ENCODE measurements at regions not wholly inside any gene's neighbourhood (a gene's known extent, or its start where the extent isn't known, plus 50 kb on each side); places are given as distances from the start of the nearest gene placed in this dataset.

DNA sequence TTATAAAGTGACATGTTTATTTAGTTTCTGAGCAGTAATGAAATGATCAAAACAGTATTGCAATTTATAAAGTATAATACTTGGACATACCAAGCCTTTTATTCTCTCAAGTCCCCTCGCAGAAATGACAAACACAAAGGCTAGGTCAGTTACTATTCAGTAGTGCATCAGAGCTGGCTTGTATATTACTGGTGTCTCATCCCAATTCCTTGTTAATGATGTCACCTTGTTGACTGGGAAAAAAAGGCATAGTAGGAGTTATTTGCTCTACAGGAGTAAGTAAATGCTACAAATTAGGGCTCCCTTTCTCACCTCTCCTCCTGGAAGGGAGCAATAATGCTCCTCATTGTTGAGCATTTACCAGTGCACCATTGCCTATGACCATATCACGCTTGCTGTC lies 317.6 kb downstream of the CHL1 start:
- DNase-seq: no peak
- no peaks in the 10 kb centered on the region for H3K4me1 ChIP-seq (ENCODE audit: control insufficient read depth, insufficient read depth, low read length)
- WGBS (ENCODE audit: insufficient coverage): no CpG with 5 or more reads among the region's 2 CpGs

DNA sequence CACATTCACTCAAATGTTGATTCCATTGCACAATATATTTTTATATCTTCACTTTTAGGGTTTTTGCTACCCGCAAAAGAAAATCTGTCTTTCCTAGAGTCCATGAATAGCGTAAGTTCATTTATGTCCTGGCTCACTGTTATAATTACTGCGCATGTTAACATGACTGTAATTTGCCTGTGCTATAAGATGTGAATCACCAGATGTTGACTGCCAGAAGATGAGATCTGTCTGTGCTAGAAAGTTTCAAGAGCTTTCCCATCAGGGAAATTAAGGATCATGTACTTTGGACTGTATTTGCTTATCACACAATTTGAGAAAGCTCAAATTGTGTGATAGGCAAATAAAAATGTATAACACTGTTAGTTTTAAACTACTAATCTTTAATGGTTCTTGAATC lies 322.5 kb downstream of the CHL1 start:
- Histone ChIP-seq H3K27ac (ENCODE audit: low read length) (no peak overlapping the region), H3K9me3 (replicated peaks; ENCODE audit: control insufficient read depth, low read depth, low read length) (no peaks in the 10 kb centered on the region), H3K4me3 (ENCODE audit: low read length) (no peak overlapping the region), H3K36me3 (ENCODE audit: control insufficient read depth, insufficient read depth, low read length) (no peaks in the 10 kb centered on the region), H3K27me3 (ENCODE audit: control insufficient read depth, insufficient read depth, low read length) (no peaks in the 10 kb centered on the region), H3K4me1 (ENCODE audit: control insufficient read depth, insufficient read depth, low read length) (no peaks in the 10 kb centered on the region)
- WGBS (ENCODE audit: insufficient coverage): 80% methylated on average over 1 of the region's 3 CpGs
- peak; percentile 21 for DNase-seq

More for the DNA sequence above, 317.6 kb downstream of the CHL1 start:
- Histone ChIP-seq H3K36me3 (ENCODE audit: control insufficient read depth, insufficient read depth, low read length) (no peaks in the 10 kb centered on the region), H3K27me3 (ENCODE audit: control insufficient read depth, insufficient read depth, low read length) (no peaks in the 10 kb centered on the region), H3K27ac (ENCODE audit: low read length) (no peak overlapping the region), H3K4me3 (ENCODE audit: low read length) (no peak overlapping the region), H3K9me3 (replicated peaks; ENCODE audit: control insufficient read depth, low read depth, low read length) (no peaks in the 10 kb centered on the region)

DNA sequence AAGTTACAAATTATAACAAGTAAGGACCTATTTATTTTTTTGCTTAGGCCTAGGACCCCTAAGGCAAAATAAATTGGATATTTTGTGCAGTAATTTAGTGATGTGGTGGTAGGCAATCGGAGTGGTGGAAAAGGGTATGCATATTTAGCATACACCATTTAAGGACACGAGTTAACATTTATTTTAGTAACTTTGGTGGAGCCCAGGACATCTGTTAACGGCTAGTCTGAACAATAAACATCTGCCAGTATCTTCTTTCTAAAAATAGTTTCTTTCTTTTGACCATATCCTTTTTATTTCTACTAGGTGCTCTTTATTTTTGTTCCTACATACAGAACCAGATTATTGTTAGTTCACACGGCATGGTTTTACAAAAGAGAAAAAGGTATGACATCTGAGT lies 326.3 kb downstream of the CHL1 start:
- no peaks in the 10 kb centered on the region for H3K36me3 ChIP-seq (ENCODE audit: control insufficient read depth, insufficient read depth, low read length)
- no peaks in the 10 kb centered on the region for H3K27me3 ChIP-seq (ENCODE audit: control insufficient read depth, insufficient read depth, low read length)
- no CpG with 5 or more reads among the region's 4 CpGs for WGBS (ENCODE audit: insufficient coverage)

DNA sequence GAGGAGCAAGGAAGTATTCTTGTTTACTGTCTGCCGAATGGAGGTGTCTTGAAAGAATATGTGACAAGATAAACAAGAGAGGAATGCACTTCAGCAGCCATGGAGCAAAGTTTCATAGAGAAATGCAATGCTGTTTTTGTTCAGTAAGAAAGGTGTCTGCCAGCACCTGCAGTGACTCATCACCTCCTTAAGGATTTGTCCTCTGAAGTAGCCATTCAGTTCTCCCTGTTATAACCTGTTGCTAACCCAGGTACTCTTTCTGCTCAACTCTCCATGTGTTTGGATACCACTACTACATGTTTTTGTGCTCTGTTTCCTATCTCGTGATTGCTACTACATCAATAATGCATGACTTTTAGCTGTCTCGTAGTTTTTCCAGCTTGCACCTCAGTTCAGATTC lies 328.9 kb downstream of the CHL1 start:
- H3K27ac ChIP-seq (ENCODE audit: low read length): no peak overlapping the region
- 84% methylated on average over 3 of the region's 3 CpGs for WGBS (ENCODE audit: insufficient coverage)

More for the DNA sequence above, 326.3 kb downstream of the CHL1 start:
- DNase-seq: no peak
- H3K4me1 ChIP-seq (ENCODE audit: control insufficient read depth, insufficient read depth, low read length): no peaks in the 10 kb centered on the region
- H3K4me3 ChIP-seq (ENCODE audit: low read length): no peak overlapping the region
- no peak overlapping the region for H3K27ac ChIP-seq (ENCODE audit: low read length)
- no peaks in the 10 kb centered on the region for H3K9me3 ChIP-seq (replicated peaks; ENCODE audit: control insufficient read depth, low read depth, low read length)

DNA sequence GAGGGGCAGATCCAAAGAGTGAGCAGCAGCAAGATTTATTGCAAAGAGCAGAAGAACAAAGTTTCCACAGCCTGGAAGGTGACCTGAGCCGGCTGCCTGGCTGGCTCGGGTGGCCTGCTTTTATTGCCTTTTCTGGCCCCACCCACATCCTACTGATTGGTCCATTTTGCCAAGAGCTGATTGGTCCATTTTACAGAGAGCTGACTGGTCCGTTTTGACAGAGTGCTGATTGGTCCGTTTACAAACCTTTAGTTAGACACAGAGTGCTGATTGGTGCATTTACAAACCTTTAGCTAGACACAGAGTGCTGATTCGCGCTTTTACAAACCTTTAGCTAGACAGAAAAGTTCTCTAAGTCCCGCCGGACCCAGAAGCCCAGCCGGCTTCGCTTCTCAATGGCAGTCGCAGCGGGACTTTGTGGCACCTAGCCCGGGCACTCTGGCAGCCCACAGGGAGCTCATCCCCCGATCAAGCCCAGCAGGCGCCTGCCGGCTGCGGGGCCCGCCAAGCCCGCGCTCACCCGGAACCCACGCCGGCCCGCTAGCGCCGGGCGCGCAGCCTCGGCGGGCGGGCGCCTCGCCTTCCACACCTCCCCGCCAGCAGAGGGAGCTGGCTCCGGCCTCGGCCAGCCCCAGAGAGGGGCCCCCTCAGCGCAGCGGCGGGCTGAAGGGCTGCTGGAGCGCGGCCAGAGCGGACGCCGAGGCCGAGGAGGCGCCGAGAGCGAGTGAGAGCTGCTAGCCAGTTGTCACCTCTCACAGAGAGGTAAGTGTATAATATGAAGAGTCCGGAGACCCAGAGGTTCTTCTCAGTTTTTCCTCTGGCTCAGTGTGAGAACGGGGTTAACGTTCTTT lies 339.2 kb downstream of the CHL1 start:
- Histone ChIP-seq H3K27me3 (ENCODE audit: control insufficient read depth, insufficient read depth, low read length) (no peaks in the 10 kb centered on the region), H3K27ac (ENCODE audit: low read length) (no peak overlapping the region), H3K36me3 (ENCODE audit: control insufficient read depth, insufficient read depth, low read length) (no peaks in the 10 kb centered on the region), H3K4me3 (ENCODE audit: low read length) (peak overlapping the region; percentile 47), H3K4me1 (ENCODE audit: control insufficient read depth, insufficient read depth, low read length) (no peaks in the 10 kb centered on the region), H3K9me3 (replicated peaks; ENCODE audit: control insufficient read depth, low read depth, low read length) (no peaks in the 10 kb centered on the region)
- DNase-seq: peak; percentile 63
- WGBS (ENCODE audit: insufficient coverage): 55% methylated on average over 42 of the region's 51 CpGs

More for the DNA sequence above, 328.9 kb downstream of the CHL1 start:
- Histone ChIP-seq H3K4me3 (ENCODE audit: low read length) (no peak overlapping the region), H3K9me3 (replicated peaks; ENCODE audit: control insufficient read depth, low read depth, low read length) (no peaks in the 10 kb centered on the region), H3K36me3 (ENCODE audit: control insufficient read depth, insufficient read depth, low read length) (no peaks in the 10 kb centered on the region), H3K4me1 (ENCODE audit: control insufficient read depth, insufficient read depth, low read length) (no peaks in the 10 kb centered on the region), H3K27me3 (ENCODE audit: control insufficient read depth, insufficient read depth, low read length) (no peaks in the 10 kb centered on the region)
- no peak for DNase-seq

DNA sequence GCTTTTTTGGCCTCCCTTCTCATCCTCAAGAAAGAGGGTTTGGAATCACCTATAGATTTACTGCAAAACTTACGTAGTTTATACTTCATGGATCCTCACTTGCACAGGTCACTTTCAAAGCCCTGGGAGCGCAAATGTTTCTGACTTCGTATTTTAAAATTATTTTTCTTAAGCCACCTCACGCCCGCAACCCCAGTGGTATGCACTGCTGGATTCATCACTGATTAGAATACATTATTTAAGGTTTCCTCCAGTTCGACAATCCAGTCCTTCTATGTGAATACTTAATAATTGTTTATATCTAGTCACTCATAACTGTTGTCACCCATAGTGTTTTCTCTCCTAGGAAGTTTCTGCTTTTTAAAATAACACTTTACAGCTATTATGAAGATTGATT lies 339.9 kb downstream of the CHL1 start:
- Histone ChIP-seq H3K9me3 (replicated peaks; ENCODE audit: control insufficient read depth, low read depth, low read length) (no peaks in the 10 kb centered on the region), H3K27me3 (ENCODE audit: control insufficient read depth, insufficient read depth, low read length) (no peaks in the 10 kb centered on the region), H3K4me1 (ENCODE audit: control insufficient read depth, insufficient read depth, low read length) (peaks cover 3% of the 10 kb centered on the region), H3K36me3 (ENCODE audit: control insufficient read depth, insufficient read depth, low read length) (no peaks in the 10 kb centered on the region), H3K4me3 (ENCODE audit: low read length) (peak overlapping the region; percentile 47), H3K27ac (ENCODE audit: low read length) (no peak overlapping the region)
- 80% methylated on average over 1 of the region's 6 CpGs for WGBS (ENCODE audit: insufficient coverage)
- DNase-seq: no peak

DNA sequence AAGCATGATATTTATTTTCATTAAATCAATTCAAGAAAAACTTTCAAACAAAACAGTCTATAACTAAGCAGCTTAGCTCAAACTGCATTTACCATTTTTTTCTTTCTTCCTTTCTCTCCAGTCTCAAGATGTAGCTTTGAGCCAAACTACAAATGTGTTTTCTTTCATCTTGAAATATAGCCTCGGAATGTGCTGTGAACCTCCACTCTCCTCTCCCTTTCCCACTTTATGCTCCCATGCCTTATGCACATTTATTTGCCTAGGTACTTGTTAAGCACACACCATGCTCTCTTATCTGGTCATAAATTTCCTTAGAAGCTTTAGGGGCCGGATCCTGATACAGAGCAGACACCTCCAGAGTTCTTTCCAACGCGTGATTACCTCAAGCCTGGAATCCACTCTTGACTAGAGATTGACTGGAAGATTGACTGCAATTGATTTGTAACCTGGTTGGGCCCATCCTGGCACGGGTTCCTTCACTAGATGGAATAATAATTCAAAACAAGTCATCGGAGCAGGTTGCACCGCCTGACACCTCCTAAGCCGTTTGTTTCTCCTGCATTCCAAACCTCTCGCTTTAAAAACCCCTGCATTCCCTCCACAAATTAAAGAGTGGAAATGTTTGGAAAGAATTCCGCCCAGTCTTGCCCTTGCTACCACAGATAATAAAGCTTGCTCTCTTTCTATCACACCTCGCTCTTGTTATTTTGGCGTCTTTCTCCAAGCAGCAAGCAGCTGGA lies 344.7 kb downstream of the CHL1 start:
- no peaks in the 10 kb centered on the region for H3K9me3 ChIP-seq (replicated peaks; ENCODE audit: control insufficient read depth, low read depth, low read length)
- H3K36me3 ChIP-seq (ENCODE audit: control insufficient read depth, insufficient read depth, low read length): no peaks in the 10 kb centered on the region
- no peak overlapping the region for H3K27ac ChIP-seq (ENCODE audit: low read length)
- 41% methylated on average over 5 of the region's 12 CpGs for WGBS (ENCODE audit: insufficient coverage)
- no peak overlapping the region for H3K4me3 ChIP-seq (ENCODE audit: low read length)
- no peak for DNase-seq
- no peaks in the 10 kb centered on the region for H3K27me3 ChIP-seq (ENCODE audit: control insufficient read depth, insufficient read depth, low read length)
- peaks cover 10% of the 10 kb centered on the region for H3K4me1 ChIP-seq (ENCODE audit: control insufficient read depth, insufficient read depth, low read length)

DNA sequence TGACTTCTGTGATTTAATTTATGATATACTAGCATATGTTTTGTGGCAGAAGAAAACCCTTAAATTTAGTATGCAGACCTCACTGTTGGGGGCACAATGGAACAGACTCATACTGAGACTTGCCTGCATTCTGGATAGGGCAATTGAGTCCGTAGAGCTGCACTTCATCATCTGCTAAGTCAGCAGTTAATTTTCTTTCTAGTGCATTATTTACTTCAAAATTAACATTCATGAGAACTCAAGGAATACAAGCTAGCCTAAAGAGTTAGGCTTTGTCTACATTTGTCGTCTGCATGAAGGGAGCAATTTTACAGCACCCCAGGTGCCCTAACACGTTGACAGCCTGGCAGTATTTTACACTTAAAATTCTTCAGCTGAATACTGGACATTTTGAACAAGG lies 345.5 kb downstream of the CHL1 start:
- no peaks in the 10 kb centered on the region for H3K36me3 ChIP-seq (ENCODE audit: control insufficient read depth, insufficient read depth, low read length)
- H3K4me3 ChIP-seq (ENCODE audit: low read length): no peak overlapping the region
- H3K9me3 ChIP-seq (replicated peaks; ENCODE audit: control insufficient read depth, low read depth, low read length): no peaks in the 10 kb centered on the region
- WGBS (ENCODE audit: insufficient coverage): 20% methylated on average over 1 of the region's 3 CpGs
- no peak overlapping the region for H3K27ac ChIP-seq (ENCODE audit: low read length)
- H3K27me3 ChIP-seq (ENCODE audit: control insufficient read depth, insufficient read depth, low read length): no peaks in the 10 kb centered on the region
- no peak for DNase-seq
- peaks cover 10% of the 10 kb centered on the region for H3K4me1 ChIP-seq (ENCODE audit: control insufficient read depth, insufficient read depth, low read length)

DNA sequence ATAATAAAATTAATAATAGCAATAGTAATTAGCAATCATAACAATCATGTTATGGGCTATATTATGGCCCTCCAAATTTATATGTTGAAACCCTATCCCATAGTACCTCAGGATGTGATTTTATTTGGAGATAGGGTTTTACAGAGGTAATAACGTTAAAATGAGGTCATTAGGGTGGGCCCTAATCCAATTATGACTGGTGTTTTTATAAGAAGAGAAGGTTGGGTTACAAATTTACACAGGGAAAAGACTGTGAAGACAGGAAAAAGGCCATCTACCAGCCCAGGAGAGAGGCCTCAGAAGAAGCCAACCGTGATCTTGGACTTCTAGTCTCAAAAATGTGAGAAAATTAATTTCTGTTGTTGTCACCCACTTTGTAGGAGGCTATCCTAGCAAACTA lies 353.1 kb downstream of the CHL1 start:
- no CpG with 5 or more reads among the region's 2 CpGs for WGBS (ENCODE audit: insufficient coverage)

DNA sequence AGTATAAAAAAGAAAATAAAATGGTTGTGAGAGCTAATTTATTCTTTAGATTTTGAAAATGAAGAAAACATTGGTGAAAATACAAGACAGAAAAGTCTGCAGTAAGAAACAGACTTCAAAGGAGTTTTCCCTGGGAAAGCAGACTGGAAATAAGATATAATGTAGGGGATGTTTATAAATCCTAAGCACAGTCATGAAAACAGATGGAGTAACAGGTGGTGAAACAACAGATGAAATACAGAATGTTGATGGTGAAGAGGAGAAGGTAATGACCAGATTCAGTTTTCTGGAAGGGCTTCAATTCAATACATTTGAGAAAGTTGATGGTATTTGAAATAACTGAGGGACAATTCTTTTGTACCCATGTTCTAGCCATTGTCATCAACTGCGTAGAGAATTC lies 353.9 kb downstream of the CHL1 start:
- no CpG with 5 or more reads among the region's 1 CpG for WGBS (ENCODE audit: insufficient coverage)
- peak; percentile 39 for DNase-seq
- Histone ChIP-seq H3K4me1 (ENCODE audit: control insufficient read depth, insufficient read depth, low read length) (peaks cover 3% of the 10 kb centered on the region), H3K36me3 (ENCODE audit: control insufficient read depth, insufficient read depth, low read length) (peaks cover 8% of the 10 kb centered on the region), H3K27me3 (ENCODE audit: control insufficient read depth, insufficient read depth, low read length) (no peaks in the 10 kb centered on the region), H3K4me3 (ENCODE audit: low read length) (no peak overlapping the region), H3K27ac (ENCODE audit: low read length) (no peak overlapping the region), H3K9me3 (replicated peaks; ENCODE audit: control insufficient read depth, low read depth, low read length) (no peaks in the 10 kb centered on the region)

More for the DNA sequence above, 353.1 kb downstream of the CHL1 start:
- Histone ChIP-seq H3K27me3 (ENCODE audit: control insufficient read depth, insufficient read depth, low read length) (no peaks in the 10 kb centered on the region), H3K9me3 (replicated peaks; ENCODE audit: control insufficient read depth, low read depth, low read length) (no peaks in the 10 kb centered on the region), H3K4me3 (ENCODE audit: low read length) (no peak overlapping the region), H3K36me3 (ENCODE audit: control insufficient read depth, insufficient read depth, low read length) (peaks cover 8% of the 10 kb centered on the region), H3K27ac (ENCODE audit: low read length) (no peak overlapping the region), H3K4me1 (ENCODE audit: control insufficient read depth, insufficient read depth, low read length) (peaks cover 3% of the 10 kb centered on the region)
- DNase-seq: no peak
